ENCODE measurements at regions not wholly inside any gene's neighbourhood (a gene's known extent, or its start where the extent isn't known, plus 50 kb on each side); places are given as distances from the start of the nearest gene placed in this dataset.

- DNase-seq: no peak
- Histone ChIP-seq H3K27ac (no peak overlapping the region), H3K36me3 (no peaks in the 10 kb centered on the region), H3K27me3 (no peaks in the 10 kb centered on the region), H3K4me3 (no peak overlapping the region), H3K9ac (ENCODE audit: low read depth in 2 of 2, low read length in 2 of 2) (no peak overlapping the region), H3K9me3 (no peaks in the 10 kb centered on the region), H3K4me1 (no peaks in the 10 kb centered on the region)
- TF ChIP-seq, protein P1, sequence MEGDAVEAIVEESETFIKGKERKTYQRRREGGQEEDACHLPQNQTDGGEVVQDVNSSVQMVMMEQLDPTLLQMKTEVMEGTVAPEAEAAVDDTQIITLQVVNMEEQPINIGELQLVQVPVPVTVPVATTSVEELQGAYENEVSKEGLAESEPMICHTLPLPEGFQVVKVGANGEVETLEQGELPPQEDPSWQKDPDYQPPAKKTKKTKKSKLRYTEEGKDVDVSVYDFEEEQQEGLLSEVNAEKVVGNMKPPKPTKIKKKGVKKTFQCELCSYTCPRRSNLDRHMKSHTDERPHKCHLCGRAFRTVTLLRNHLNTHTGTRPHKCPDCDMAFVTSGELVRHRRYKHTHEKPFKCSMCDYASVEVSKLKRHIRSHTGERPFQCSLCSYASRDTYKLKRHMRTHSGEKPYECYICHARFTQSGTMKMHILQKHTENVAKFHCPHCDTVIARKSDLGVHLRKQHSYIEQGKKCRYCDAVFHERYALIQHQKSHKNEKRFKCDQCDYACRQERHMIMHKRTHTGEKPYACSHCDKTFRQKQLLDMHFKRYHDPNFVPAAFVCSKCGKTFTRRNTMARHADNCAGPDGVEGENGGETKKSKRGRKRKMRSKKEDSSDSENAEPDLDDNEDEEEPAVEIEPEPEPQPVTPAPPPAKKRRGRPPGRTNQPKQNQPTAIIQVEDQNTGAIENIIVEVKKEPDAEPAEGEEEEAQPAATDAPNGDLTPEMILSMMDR (IDR thresholded peaks at IDR 0.05): no peak
- intact Hi-C loops (cut with DNase I): no loop called here
Observed at GRCh38 chr20:57957411-57958049, 247.7 kb upstream of the PMEPA1 start.

DNA sequence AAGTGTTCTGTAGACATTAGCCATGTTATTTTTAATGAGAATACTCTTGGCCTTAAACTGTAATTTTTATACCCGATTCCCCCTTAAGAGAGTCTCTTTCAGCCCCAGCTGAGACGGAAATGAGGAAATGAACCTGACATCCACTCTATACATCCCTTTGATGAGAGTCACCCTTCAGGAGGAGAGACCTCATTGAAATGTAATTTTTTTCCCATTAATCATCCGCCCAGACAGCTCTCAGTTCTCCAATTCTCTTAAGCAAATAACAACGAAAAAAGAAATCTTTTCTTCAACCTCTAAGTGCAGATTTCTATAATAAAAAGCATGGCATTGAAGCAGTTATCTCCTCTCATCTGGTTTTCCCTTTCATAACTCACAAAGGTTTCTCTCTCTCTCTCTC is 243.8 kb upstream of the PMEPA1 start:
- intact Hi-C loops (cut with DNase I): no loop called here
- TF ChIP-seq, protein P1 (IDR thresholded peaks at IDR 0.05): no peak

GRCh38 chr20:57952136-57952535 is 242.3 kb upstream of the PMEPA1 start:
- TF ChIP-seq, protein P1 (IDR thresholded peaks at IDR 0.05): no peak
- no peak for DNase-seq
- Histone ChIP-seq H3K4me3 (no peak overlapping the region), H3K9ac (ENCODE audit: low read depth in 2 of 2, low read length in 2 of 2) (no peak overlapping the region), H3K27ac (no peak overlapping the region), H3K9me3 (no peaks in the 10 kb centered on the region), H3K36me3 (no peaks in the 10 kb centered on the region), H3K27me3 (no peaks in the 10 kb centered on the region), H3K4me1 (no peaks in the 10 kb centered on the region)
- intact Hi-C loops (cut with DNase I): no loop called here

More for the DNA sequence above, 243.8 kb upstream of the PMEPA1 start:
- H3K9me3 ChIP-seq: no peaks in the 10 kb centered on the region
- H3K27me3 ChIP-seq: no peaks in the 10 kb centered on the region
- no peak overlapping the region for H3K4me3 ChIP-seq
- H3K4me1 ChIP-seq: no peaks in the 10 kb centered on the region
- no peak for DNase-seq
- no peaks in the 10 kb centered on the region for H3K36me3 ChIP-seq
- no peak overlapping the region for H3K9ac ChIP-seq (ENCODE audit: low read depth in 2 of 2, low read length in 2 of 2)
- H3K27ac ChIP-seq: no peak overlapping the region

- no peak overlapping the region for H3K27ac ChIP-seq
- H3K4me1 ChIP-seq: no peaks in the 10 kb centered on the region
- TF ChIP-seq, protein P1 (IDR thresholded peaks at IDR 0.05): no peak
- DNase-seq: no peak
- no peaks in the 10 kb centered on the region for H3K36me3 ChIP-seq
- no peaks in the 10 kb centered on the region for H3K27me3 ChIP-seq
- H3K4me3 ChIP-seq: no peak overlapping the region
- no peak overlapping the region for H3K9ac ChIP-seq (ENCODE audit: low read depth in 2 of 2, low read length in 2 of 2)
- no peaks in the 10 kb centered on the region for H3K9me3 ChIP-seq
- intact Hi-C loops (cut with DNase I): no loop called here
Observed at GRCh38 chr20:57951549-57951948, 241.7 kb upstream of the PMEPA1 start.

- no peaks in the 10 kb centered on the region for H3K9me3 ChIP-seq
- H3K4me3 ChIP-seq: no peak overlapping the region
- no peak overlapping the region for H3K27ac ChIP-seq
- H3K4me1 ChIP-seq: no peaks in the 10 kb centered on the region
- TF ChIP-seq, protein P1 (IDR thresholded peaks at IDR 0.05): no peak
- intact Hi-C loops (cut with DNase I): no loop called here
- DNase-seq: no peak
- H3K36me3 ChIP-seq: no peaks in the 10 kb centered on the region
- H3K9ac ChIP-seq (ENCODE audit: low read depth in 2 of 2, low read length in 2 of 2): no peak overlapping the region
- no peaks in the 10 kb centered on the region for H3K27me3 ChIP-seq
Observed at GRCh38 chr20:57950764-57951485, 241.1 kb upstream of the PMEPA1 start.
